IPS DF 19.7 (cell line): ENCODE measurements at regions not wholly inside any gene's neighbourhood (a gene's known extent, or its start where the extent isn't known, plus 50 kb on each side); places are given as distances from the start of the nearest gene placed in this dataset.
"Not testable (repeated sequence)": the region's sequence is repeated elsewhere in the genome, so short reads cannot be mapped to it uniquely, and the experiment has no call there.

ENCODE experiments used
- DNase-seq: peaks from one replicate; pipeline ENCODE4 v3.0.0-alpha.2; 2013; ENCODE audit warnings: low read depth, low spot score

- not testable (repeated sequence) for DNase-seq
Observed at GRCh38 chr9:22980429-22980828, 533.8 kb downstream of the DMRTA1 start.

- no peak for DNase-seq
Observed at GRCh38 chr9:22986556-22986955, 539.9 kb downstream of the DMRTA1 start.

- DNase-seq, result no peak
Observed at GRCh38 chr9:22990349-22990748, 543.7 kb downstream of the DMRTA1 start.

- DNase-seq, result no peak
Observed at GRCh38 chr9:22992780-22993179, 546.2 kb downstream of the DMRTA1 start.

GRCh38 chr9:22997923-22998322 is 551.3 kb downstream of the DMRTA1 start:
- DNase-seq, result no peak

GRCh38 chr9:23005156-23005555 is 558.5 kb downstream of the DMRTA1 start:
- no peak for DNase-seq

GRCh38 chr9:23006127-23006526 is 559.5 kb downstream of the DMRTA1 start:
- no peak for DNase-seq

GRCh38 chr9:23011669-23012068 is 565.0 kb downstream of the DMRTA1 start:
- DNase-seq, result no peak

GRCh38 chr9:23015557-23015956 is 568.9 kb downstream of the DMRTA1 start:
- DNase-seq, result no peak

GRCh38 chr9:23036416-23036815 is 589.8 kb downstream of the DMRTA1 start:
- no peak for DNase-seq

- DNase-seq, result no peak
Observed at GRCh38 chr9:23039402-23039801, 592.8 kb downstream of the DMRTA1 start.

- no peak for DNase-seq
Observed at GRCh38 chr9:23041466-23041865, 594.8 kb downstream of the DMRTA1 start.

- no peak for DNase-seq
Observed at GRCh38 chr9:23044549-23044948, 597.9 kb downstream of the DMRTA1 start.

- DNase-seq, result not testable (repeated sequence)
Observed at GRCh38 chr9:23046026-23046425, 599.4 kb downstream of the DMRTA1 start.

- no peak for DNase-seq
Observed at GRCh38 chr9:23050548-23050947, 603.9 kb downstream of the DMRTA1 start.

- no peak for DNase-seq
Observed at GRCh38 chr9:23073136-23073535, 626.5 kb downstream of the DMRTA1 start.

GRCh38 chr9:23079798-23080197 is 633.2 kb downstream of the DMRTA1 start:
- DNase-seq, result no peak

- DNase-seq, result no peak
Observed at GRCh38 chr9:23081377-23081776, 634.8 kb downstream of the DMRTA1 start.

GRCh38 chr9:23088932-23089364 is 642.3 kb downstream of the DMRTA1 start:
- peak; percentile 48 for DNase-seq

GRCh38 chr9:23117616-23118015 is 671.0 kb downstream of the DMRTA1 start:
- no peak for DNase-seq

- no peak for DNase-seq
Observed at GRCh38 chr9:23120630-23121029, 674.0 kb downstream of the DMRTA1 start.

GRCh38 chr9:23123048-23123632 is 676.5 kb downstream of the DMRTA1 start:
- no peak for DNase-seq

- no peak for DNase-seq
Observed at GRCh38 chr9:23145467-23145866, 680.6 kb downstream of the ELAVL2 start.

GRCh38 chr9:23153058-23153457 is 673.0 kb downstream of the ELAVL2 start:
- DNase-seq, result no peak
